PC-3 (cell line): ENCODE measurements at regions not wholly inside any gene's neighbourhood (a gene's known extent, or its start where the extent isn't known, plus 50 kb on each side); places are given as distances from the start of the nearest gene placed in this dataset.

ENCODE experiments used
- EZH2 ChIP-seq: fragments of 300-600 bp; sonication (generic); IDR thresholded peaks from one replicate; pipeline ENCODE4 v1.6.1; 2017; ENCODE audit warnings: antibody characterized with exemption, mild to moderate bottlenecking, low read length; ENCODE audit not compliant: unreplicated experiment
- EZH2phosphoT487 ChIP-seq: fragments of 300-600 bp; sonication (generic); IDR thresholded peaks from 2 replicates; pipeline ENCODE4 v1.6.1; 2018; ENCODE audit warnings: mild to moderate bottlenecking, antibody characterized with exemption, low read length, borderline replicate concordance
- TF ChIP-seq, protein P1 (sequence below): fragments of 300-600 bp; sonication (generic); conservative IDR thresholded peaks from 2 replicates; pipeline ENCODE4 v1.5.1; 2017; ENCODE audit warnings: antibody characterized with exemption, low read depth, mild to moderate bottlenecking, low read length

DNA sequence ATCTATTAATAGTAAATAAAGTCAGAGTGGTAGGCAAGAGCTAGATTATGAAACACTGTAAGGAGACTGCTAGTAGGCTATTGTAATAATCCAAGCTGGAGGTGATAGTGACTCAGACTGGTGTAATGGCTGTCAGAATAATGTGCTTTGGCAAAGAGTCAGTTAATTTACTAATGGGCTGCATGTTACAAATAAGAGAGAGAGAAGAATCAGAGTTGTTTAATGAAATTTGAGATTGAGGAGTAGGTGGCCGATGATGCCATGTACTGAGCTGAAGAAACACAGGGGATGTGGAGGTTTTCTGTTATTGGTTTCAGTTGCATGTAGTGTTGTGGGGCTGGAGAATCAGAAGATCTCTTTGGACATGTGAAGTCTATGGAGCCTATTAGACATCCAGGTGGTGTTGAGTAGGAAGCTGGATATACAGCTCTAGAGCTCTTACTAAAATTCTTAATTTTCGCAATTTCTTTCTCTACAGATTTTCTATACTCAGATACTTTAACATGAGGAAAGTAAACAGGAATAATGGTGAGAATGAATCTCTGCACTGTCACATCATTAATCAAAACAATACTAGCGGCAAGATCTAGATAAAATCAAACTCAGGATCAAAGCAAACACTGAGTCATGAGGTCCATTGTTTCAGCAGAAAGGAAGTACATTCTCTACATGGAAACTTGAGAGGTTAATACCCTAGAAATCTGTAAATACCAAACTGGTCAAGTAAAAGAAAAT lies 167.7 kb downstream of the SIM1 start:
- no peak for TF ChIP-seq EZH2
- TF ChIP-seq, protein P1, sequence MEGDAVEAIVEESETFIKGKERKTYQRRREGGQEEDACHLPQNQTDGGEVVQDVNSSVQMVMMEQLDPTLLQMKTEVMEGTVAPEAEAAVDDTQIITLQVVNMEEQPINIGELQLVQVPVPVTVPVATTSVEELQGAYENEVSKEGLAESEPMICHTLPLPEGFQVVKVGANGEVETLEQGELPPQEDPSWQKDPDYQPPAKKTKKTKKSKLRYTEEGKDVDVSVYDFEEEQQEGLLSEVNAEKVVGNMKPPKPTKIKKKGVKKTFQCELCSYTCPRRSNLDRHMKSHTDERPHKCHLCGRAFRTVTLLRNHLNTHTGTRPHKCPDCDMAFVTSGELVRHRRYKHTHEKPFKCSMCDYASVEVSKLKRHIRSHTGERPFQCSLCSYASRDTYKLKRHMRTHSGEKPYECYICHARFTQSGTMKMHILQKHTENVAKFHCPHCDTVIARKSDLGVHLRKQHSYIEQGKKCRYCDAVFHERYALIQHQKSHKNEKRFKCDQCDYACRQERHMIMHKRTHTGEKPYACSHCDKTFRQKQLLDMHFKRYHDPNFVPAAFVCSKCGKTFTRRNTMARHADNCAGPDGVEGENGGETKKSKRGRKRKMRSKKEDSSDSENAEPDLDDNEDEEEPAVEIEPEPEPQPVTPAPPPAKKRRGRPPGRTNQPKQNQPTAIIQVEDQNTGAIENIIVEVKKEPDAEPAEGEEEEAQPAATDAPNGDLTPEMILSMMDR = no peak
- TF ChIP-seq EZH2phosphoT487 = no peak
